GM13977 (cell line): ENCODE measurements at regions not wholly inside any gene's neighbourhood (a gene's known extent, or its start where the extent isn't known, plus 50 kb on each side); places are given as distances from the start of the nearest gene placed in this dataset.

Experiments
- DNase-seq: peaks from one replicate; pipeline ENCODE4 v3.0.0; 2012; ENCODE audit warnings: low spot score
- in situ Hi-C: fragments of 300-500 bp; cut with MboI; formaldehyde crosslinking; loops from one replicate; pipeline ENCODE4 v1.12.0; 2022; ENCODE audit warnings: low sequenced_read_pairs, low pct_unique_long_range_greater_than_20kb, mixed read lengths, inconsistent platforms; ENCODE audit not compliant: unreplicated experiment
- TF ChIP-seq, protein P1 (sequence below): IDR thresholded peaks from 2 replicates; pipeline ENCODE4 v1.5.1; 2012; ENCODE audit warnings: mild to moderate bottlenecking, control low read depth; ENCODE audit not compliant: insufficient read depth; ENCODE audit errors: extremely low read depth, missing control alignments

- no peak for DNase-seq
- in situ Hi-C loops: no loop called here
- TF ChIP-seq, protein P1, sequence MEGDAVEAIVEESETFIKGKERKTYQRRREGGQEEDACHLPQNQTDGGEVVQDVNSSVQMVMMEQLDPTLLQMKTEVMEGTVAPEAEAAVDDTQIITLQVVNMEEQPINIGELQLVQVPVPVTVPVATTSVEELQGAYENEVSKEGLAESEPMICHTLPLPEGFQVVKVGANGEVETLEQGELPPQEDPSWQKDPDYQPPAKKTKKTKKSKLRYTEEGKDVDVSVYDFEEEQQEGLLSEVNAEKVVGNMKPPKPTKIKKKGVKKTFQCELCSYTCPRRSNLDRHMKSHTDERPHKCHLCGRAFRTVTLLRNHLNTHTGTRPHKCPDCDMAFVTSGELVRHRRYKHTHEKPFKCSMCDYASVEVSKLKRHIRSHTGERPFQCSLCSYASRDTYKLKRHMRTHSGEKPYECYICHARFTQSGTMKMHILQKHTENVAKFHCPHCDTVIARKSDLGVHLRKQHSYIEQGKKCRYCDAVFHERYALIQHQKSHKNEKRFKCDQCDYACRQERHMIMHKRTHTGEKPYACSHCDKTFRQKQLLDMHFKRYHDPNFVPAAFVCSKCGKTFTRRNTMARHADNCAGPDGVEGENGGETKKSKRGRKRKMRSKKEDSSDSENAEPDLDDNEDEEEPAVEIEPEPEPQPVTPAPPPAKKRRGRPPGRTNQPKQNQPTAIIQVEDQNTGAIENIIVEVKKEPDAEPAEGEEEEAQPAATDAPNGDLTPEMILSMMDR: no peak
Measured at GRCh38 chr3:181253796-181254195, 264.3 kb upstream of the DNAJC19 start.

- TF ChIP-seq, protein P1: no peak
- in situ Hi-C loops: no loop called here
- DNase-seq: no peak
Measured at GRCh38 chr3:181252631-181253030, 263.1 kb upstream of the DNAJC19 start.

GRCh38 chr3:181250714-181251113, 261.2 kb upstream of the DNAJC19 start:
- DNase-seq: no peak
- TF ChIP-seq, protein P1: no peak
- in situ Hi-C loops: no loop called here

- TF ChIP-seq, protein P1: no peak
- DNase-seq: no peak
- in situ Hi-C loops: no loop called here
Measured at GRCh38 chr3:181239441-181239840, 249.9 kb upstream of the DNAJC19 start.

GRCh38 chr3:181230258-181230657, 240.7 kb upstream of the DNAJC19 start:
- TF ChIP-seq, protein P1: peak; percentile 8
- in situ Hi-C loops: no loop called here
- DNase-seq: no peak

- in situ Hi-C loops: no loop called here
- TF ChIP-seq, protein P1: no peak
- DNase-seq: no peak
Measured at GRCh38 chr3:181213347-181213746, 223.8 kb upstream of the DNAJC19 start.

- TF ChIP-seq, protein P1: no peak
- in situ Hi-C loops: no loop called here
- no peak for DNase-seq
Measured at GRCh38 chr3:181212271-181212670, 222.7 kb upstream of the DNAJC19 start.
